HCT116 (cell line): ENCODE measurements at regions not wholly inside any gene's neighbourhood (a gene's known extent, or its start where the extent isn't known, plus 50 kb on each side); places are given as distances from the start of the nearest gene placed in this dataset.

ENCODE experiments used
- ATAC-seq: fragments of 200-7000 bp; cut with Tn5 transposase; 2 replicates; pipeline ENCODE4 v1.9.1; 2020; ENCODE audit warnings: mild to moderate bottlenecking, moderate library complexity
- BruUV-seq: library from RNA; stranded (reverse); fragments of 400-500 nt; replicated peaks from 2 replicates; lab custom pipeline; 2021; lab: Mats Ljungman, UMichigan
- CTCF ChIA-PET: fragments of 300-600 bp; sonication (Branson Sonifier 250); formaldehyde crosslinking; loops from one replicate; lab custom pipeline; 2021; ENCODE audit warnings: antibody characterized with exemption; lab: Charles Lee
- POLR2A ChIA-PET: fragments of 300-600, 350-600 bp; sonication (Branson Sonifier 250); formaldehyde crosslinking; loops from one replicate; lab custom pipeline; 2021; ENCODE audit warnings: antibody characterized with exemption; lab: Charles Lee
- RAD21 ChIA-PET, 2 experiments: fragments of 300-600 bp; sonication (Branson Sonifier 250); formaldehyde crosslinking; loops; one replicate each; lab custom pipeline; 2023; ENCODE audit warnings: low total read pairs in 2 of 2; ENCODE audit not compliant: uncharacterized antibody in 2 of 2, unreplicated experiment in 2 of 2, low non-redundant PET in 1 of 2; lab: Charles Lee
- DNase-seq: peaks from one replicate; pipeline ENCODE4 v3.0.0-alpha.2; 2010; ENCODE audit warnings: low read depth, low spot score
- H2AFZ ChIP-seq: fragments of 200-600 bp; shearing (Covaris generic), sonication (generic); 2 replicates; pipeline ENCODE4 v1.6.1; 2017; ENCODE audit warnings: low read depth, mixed run types, mixed read lengths, antibody characterized with exemption, low read length; ENCODE audit not compliant: poor library complexity, severe bottlenecking
- H3K27ac ChIP-seq: 2 replicates; pipeline ENCODE4 v1.5.1; 2012; ENCODE audit warnings: low read depth, low read length
- H3K27me3 ChIP-seq: fragments of 200-600 bp; sonication (generic); 2 replicates; pipeline ENCODE4 v1.6.1; 2016; ENCODE audit warnings: mixed run types, low read length, mixed read lengths; ENCODE audit not compliant: insufficient read depth
- H3K36me3 ChIP-seq, 2 experiments: fragments of 200-500 bp in 1 of 2; fragments of 200-600 bp in 1 of 2; sonication (Bioruptor generic) in 1 of 2; sonication (generic) in 1 of 2; 2 replicates each; pipeline versions ENCODE4 v1.5.1 to v1.6.1; 2014 to 2016; ENCODE audit warnings: low read length in 2 of 2, inconsistent platforms in 1 of 2, mixed read lengths in 1 of 2, mixed run types in 1 of 2; ENCODE audit not compliant: insufficient read depth in 2 of 2, control insufficient read depth in 1 of 2
- H3K4me1 ChIP-seq, 2 experiments: fragments of 200-600 bp in 1 of 2; sonication (generic) in 1 of 2; 2 replicates each; pipeline versions ENCODE4 v1.5.1 to v1.6.1; 2012 to 2017; ENCODE audit warnings: low read length in 2 of 2, inconsistent platforms in 1 of 2, mild to moderate bottlenecking in 1 of 2, mixed read lengths in 1 of 2, mixed run types in 1 of 2, moderate library complexity in 1 of 2; ENCODE audit not compliant: insufficient read depth in 2 of 2, control insufficient read depth in 1 of 2
- H3K4me2 ChIP-seq: fragments of 200-600 bp; sonication (generic); 2 replicates; pipeline ENCODE4 v1.6.1; 2017; ENCODE audit warnings: mixed run types, low read length, mixed read lengths
- H3K4me3 ChIP-seq, 2 experiments: fragments of 200-600 bp in 1 of 2; sonication (generic) in 1 of 2; replicated peaks in 1 of 2; 2 replicates each; pipeline ENCODE4 v1.5.1; 2011 to 2016; ENCODE audit warnings: low read length in 2 of 2, control low read depth in 1 of 2, low read depth in 1 of 2, mild to moderate bottlenecking in 1 of 2, mixed read lengths in 1 of 2, mixed run types in 1 of 2
- H3K79me2 ChIP-seq: fragments of 200-600 bp; sonication (generic); 2 replicates; pipeline ENCODE4 v1.6.1; 2017; ENCODE audit warnings: mild to moderate bottlenecking, mixed run types, low read length, moderate library complexity, mixed read lengths; ENCODE audit not compliant: insufficient read depth
- H3K9ac ChIP-seq: fragments of 200-600 bp; sonication (generic); 2 replicates; pipeline ENCODE4 v1.6.1; 2016; ENCODE audit warnings: low read length, mixed read lengths
- H3K9me2 ChIP-seq: fragments of 200-600 bp; sonication (generic), shearing (Covaris generic); 2 replicates; pipeline ENCODE4 v1.6.1; 2017; ENCODE audit warnings: mixed run types, mild to moderate bottlenecking, moderate library complexity; ENCODE audit not compliant: insufficient read depth
- H3K9me3 ChIP-seq, 2 experiments: fragments of 200-500 bp in 1 of 2; fragments of 200-600 bp in 1 of 2; sonication (Bioruptor generic) in 1 of 2; sonication (generic) in 1 of 2; 2 replicates each; pipeline ENCODE4 v1.6.1; 2014 to 2017; ENCODE audit warnings: low read length in 2 of 2, mixed read lengths in 2 of 2, inconsistent platforms in 1 of 2, low read depth in 1 of 2, mild to moderate bottlenecking in 1 of 2, mixed run types in 1 of 2, moderate library complexity in 1 of 2; ENCODE audit not compliant: control insufficient read depth in 1 of 2, insufficient read depth in 1 of 2
- H4K20me1 ChIP-seq: fragments of 200-600 bp; sonication (generic), shearing (Covaris generic); 2 replicates; pipeline ENCODE4 v1.6.1; 2017; ENCODE audit warnings: mixed run types, mild to moderate bottlenecking, moderate library complexity; ENCODE audit not compliant: insufficient read depth
- CBX3 ChIP-seq: IDR thresholded peaks from 2 replicates; pipeline ENCODE4 v1.6.1; 2012; ENCODE audit warnings: low read depth
- CEBPB ChIP-seq: IDR thresholded peaks from 2 replicates; pipeline ENCODE4 v1.6.1; 2012; ENCODE audit warnings: low read depth
- CTCF ChIP-seq, 3 experiments: fragments of 200-600 bp in 1 of 3; sonication (generic) in 1 of 3; IDR thresholded peaks in 2 of 3; conservative IDR thresholded peaks in 1 of 3; 2 replicates each; pipeline ENCODE4 v1.5.1; 2012 to 2017; ENCODE audit warnings: low read depth in 2 of 3, low read length in 2 of 3, antibody characterized with exemption in 1 of 3, borderline replicate concordance in 1 of 3, control low read depth in 1 of 3, mild to moderate bottlenecking in 1 of 3, mixed read lengths in 1 of 3, mixed run types in 1 of 3, moderate library complexity in 1 of 3; ENCODE audit not compliant: insufficient read depth in 1 of 3
- EGR1 ChIP-seq: IDR thresholded peaks from 2 replicates; pipeline ENCODE4 v1.6.1; 2012; ENCODE audit warnings: low read depth
- FOSL1 ChIP-seq: IDR thresholded peaks from 2 replicates; pipeline ENCODE4 v1.6.1; 2012; ENCODE audit warnings: low read depth
- JUND ChIP-seq: IDR thresholded peaks from 2 replicates; pipeline ENCODE4 v1.6.1; 2012
- MAX ChIP-seq: IDR thresholded peaks from 2 replicates; pipeline ENCODE4 v1.6.1; 2012
- POLR2A ChIP-seq: IDR thresholded peaks from 2 replicates; pipeline ENCODE4 v1.7.0; 2011; ENCODE audit warnings: borderline replicate concordance; ENCODE audit not compliant: insufficient read depth, insufficient read length; ENCODE audit errors: extremely low read depth
- POLR2AphosphoS5 ChIP-seq: IDR thresholded peaks from 2 replicates; pipeline ENCODE4 v1.6.1; 2011; ENCODE audit warnings: mild to moderate bottlenecking, low read depth, low read length, moderate library complexity
- SIN3A ChIP-seq: IDR thresholded peaks from 2 replicates; pipeline ENCODE4 v1.6.1; 2012; ENCODE audit warnings: low read depth
- SRF ChIP-seq: IDR thresholded peaks from 2 replicates; pipeline ENCODE4 v1.6.1; 2012; ENCODE audit warnings: low read depth
- YY1 ChIP-seq: IDR thresholded peaks from 2 replicates; pipeline ENCODE4 v1.6.1; 2011; ENCODE audit warnings: low read length, low read depth, moderate library complexity, mild to moderate bottlenecking; ENCODE audit not compliant: insufficient replicate concordance; ENCODE audit errors: extremely low read depth
- ZBTB33 ChIP-seq: IDR thresholded peaks from 2 replicates; pipeline ENCODE4 v1.6.1; 2011; ENCODE audit warnings: mild to moderate bottlenecking, low read length, moderate library complexity; ENCODE audit not compliant: insufficient replicate concordance; ENCODE audit errors: extremely low read depth
- ZFX ChIP-seq: fragments of 450-650 bp; IDR thresholded peaks from 2 replicates; pipeline ENCODE4 v1.6.1; 2017
- ZNF274 ChIP-seq: fragments of 200-500 bp; sonication (Bioruptor generic); IDR thresholded peaks from 2 replicates; pipeline ENCODE4 v1.6.1; 2014; ENCODE audit warnings: mild to moderate bottlenecking, low read depth, low read length, inconsistent platforms
- intact Hi-C: fragments of 100-400 bp; cut with micrococcal nuclease; formaldehyde crosslinking; loops from 2 replicates; pipeline ENCODE4 v1.10.0; 2022

GRCh38 chr3:117454254-117454653 lies 744.7 kb downstream of the TUSC7 start:
- Histone ChIP-seq H3K4me2 (no peak overlapping the region), H2AFZ (no peak overlapping the region), H3K9ac (no peak overlapping the region), H3K36me3 (no peaks in the 10 kb centered on the region), H3K27ac (no peak overlapping the region), H3K4me1 (no peaks in the 10 kb centered on the region), H3K4me3 (no peak overlapping the region), H4K20me1 (no peaks in the 10 kb centered on the region), H3K27me3 (no peaks in the 10 kb centered on the region), H3K9me3 (no peaks in the 10 kb centered on the region), H3K9me2 (no peaks in the 10 kb centered on the region), H3K79me2 (no peaks in the 10 kb centered on the region)
- ATAC-seq (no peak), DNase-seq (no peak)
- ChIA-PET POLR2A (no interaction called here), CTCF (no interaction called here), RAD21 (no interaction called here)
- no TSS peak for BruUV-seq
- no peak for TF ChIP-seq JUND
- TF ChIP-seq CBX3 = no peak
- TF ChIP-seq CTCF (IDR thresholded peaks at IDR 0.05 in 2 of 3, conservative IDR thresholded peaks at IDR 0.05 in 1 of 3; ENCODE audit: borderline replicate concordance in 1 of 3, insufficient read depth in 1 of 3, low read depth in 2 of 3, low read length in 2 of 3) = no peak
- intact Hi-C loops = no loop called here

- BruUV-seq = no TSS peak
- ATAC-seq = no peak
- no peak overlapping the region for H3K4me2 ChIP-seq
- no peaks in the 10 kb centered on the region for H3K4me1 ChIP-seq
- H2AFZ ChIP-seq = no peak overlapping the region
- no peaks in the 10 kb centered on the region for H3K36me3 ChIP-seq
- H3K9ac ChIP-seq = no peak overlapping the region
- H3K9me3 ChIP-seq = no peaks in the 10 kb centered on the region
- no peaks in the 10 kb centered on the region for H3K27me3 ChIP-seq
- no peaks in the 10 kb centered on the region for H3K9me2 ChIP-seq
- POLR2A ChIA-PET = no interaction called here
- TF ChIP-seq YY1 (no peak), POLR2A (no peak), ZNF274 (no peak), SIN3A (no peak), MAX (no peak), CEBPB (no peak), SRF (no peak), ZFX (no peak), ZBTB33 (no peak), FOSL1 (no peak), POLR2AphosphoS5 (no peak), EGR1 (no peak)
- no peaks in the 10 kb centered on the region for H4K20me1 ChIP-seq
- H3K4me3 ChIP-seq = no peak overlapping the region
- CTCF ChIA-PET = no interaction called here
- RAD21 ChIA-PET = no interaction called here
- H3K27ac ChIP-seq = no peak overlapping the region
- no peak for DNase-seq
- no peaks in the 10 kb centered on the region for H3K79me2 ChIP-seq
- intact Hi-C loops = no loop called here
Observed at GRCh38 chr3:117454908-117455307, 745.3 kb downstream of the TUSC7 start.
